ENCODE measurements at regions not wholly inside any gene's neighbourhood (a gene's known extent, or its start where the extent isn't known, plus 50 kb on each side); places are given as distances from the start of the nearest gene placed in this dataset.

DNA sequence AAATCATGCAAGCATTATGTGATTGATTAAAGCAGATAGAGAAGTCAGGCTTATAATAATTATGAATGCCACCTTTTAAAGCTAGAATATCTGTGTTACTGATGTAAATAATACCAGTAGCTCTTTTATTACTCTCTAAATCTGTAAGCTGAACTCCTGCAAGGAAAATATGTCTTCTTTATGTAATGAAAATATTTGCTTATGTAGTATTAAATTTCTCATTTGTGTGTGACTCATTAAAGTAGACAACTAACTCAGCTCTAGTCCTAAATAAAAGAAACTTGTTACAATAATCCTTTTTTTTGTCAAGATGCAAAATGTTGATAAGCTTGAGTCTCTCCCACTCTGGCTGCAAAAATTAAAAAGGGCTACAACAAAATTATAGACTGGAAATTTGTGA is 137.7 kb upstream of the FAT1 start:
- Histone ChIP-seq H3K4me3 (ENCODE audit: extremely low read depth in 1 of 4, insufficient read depth in 2 of 4, low read depth in 3 of 4, low read length in 4 of 4) (no peak overlapping the region), H3K4ac (replicated peaks; ENCODE audit: insufficient read length, low read depth, low read length) (no peak overlapping the region), H2BK12ac (ENCODE audit: low read depth, low read length) (no peak overlapping the region), H4K5ac (ENCODE audit: insufficient read length, low read depth, low read length) (no peak overlapping the region), H3K27ac (ENCODE audit: low read depth, low read length) (no peak overlapping the region), H3K4me1 (replicated peaks in 1 of 4; ENCODE audit: control insufficient read depth in 3 of 4, insufficient read depth in 4 of 4, low read length in 3 of 4) (no peaks in the 10 kb centered on the region), H3K4me2 (ENCODE audit: insufficient read depth in 1 of 2, low read depth in 2 of 2, low read length in 2 of 2) (no peak overlapping the region), H3K27me3 (replicated peaks in 1 of 4; ENCODE audit: control insufficient read depth in 3 of 4, extremely low read depth in 1 of 4, insufficient read depth in 3 of 4, low read length in 3 of 4) (no peaks in the 10 kb centered on the region), H2AFZ (ENCODE audit: low read length) (no peak overlapping the region), H4K91ac (replicated peaks; ENCODE audit: insufficient read length, low read length) (no peak overlapping the region), H3K23me2 (ENCODE audit: low read depth, low read length) (no peaks in the 10 kb centered on the region), H3K9ac (replicated peaks in 1 of 4; ENCODE audit: extremely low read depth in 1 of 4, low read depth in 3 of 4, low read length in 3 of 4) (no peak overlapping the region), H2BK15ac (ENCODE audit: low read length) (no peak overlapping the region), H4K8ac (ENCODE audit: extremely low read depth, insufficient read depth, low read length) (no peak overlapping the region), H3K9me3 (ENCODE audit: insufficient read depth in 2 of 2, low read depth in 1 of 2, low read length in 1 of 2) (no peaks in the 10 kb centered on the region), H2BK5ac (ENCODE audit: low read depth, low read length) (no peak overlapping the region), H3K56ac (replicated peaks; ENCODE audit: insufficient read length, low read depth, low read length) (no peak overlapping the region), H3K18ac (ENCODE audit: extremely low read depth, low read length) (no peak overlapping the region), H3K36me3 (ENCODE audit: control insufficient read depth in 2 of 4, insufficient read depth in 4 of 4, low read length in 3 of 4) (no peaks in the 10 kb centered on the region), H3K23ac (ENCODE audit: insufficient read length) (no peak overlapping the region), H4K20me1 (replicated peaks in 1 of 2; ENCODE audit: control insufficient read depth in 1 of 2, insufficient read depth in 2 of 2, low read length in 2 of 2) (no peaks in the 10 kb centered on the region), H3K79me1 (ENCODE audit: low read depth, low read length) (no peaks in the 10 kb centered on the region), H3K79me2 (ENCODE audit: control insufficient read depth in 1 of 2, insufficient read depth in 2 of 2, low read length in 2 of 2) (no peaks in the 10 kb centered on the region), H2BK120ac (replicated peaks; ENCODE audit: low read depth, low read length) (no peak overlapping the region), H2AK5ac (ENCODE audit: low read depth, low read length) (no peak overlapping the region), H3K14ac (ENCODE audit: insufficient read length) (no peak overlapping the region), H2BK20ac (ENCODE audit: low read length) (no peak overlapping the region)
- CTCF ChIA-PET (ENCODE audit: partially characterized antibody) = interaction anchor here (1.1 kb wide), 1 partner anchor 477 kb away, joined by 3 read pairs; no protein-coding TSS in a partner anchor
- no peak for TF ChIP-seq POLR2A (IDR thresholded peaks at IDR 0.05; ENCODE audit: control extremely low read depth in 1 of 2, low read depth in 2 of 2, low read length in 2 of 2)
- TF ChIP-seq BCL11A (IDR thresholded peaks at IDR 0.05; ENCODE audit: low read depth in 2 of 2, low read length in 2 of 2) = no peak
- no peak for TF ChIP-seq RAD21 (IDR thresholded peaks at IDR 0.05 in 1 of 2, conservative IDR thresholded peaks at IDR 0.05 in 1 of 2; ENCODE audit: low read depth in 2 of 2, low read length in 2 of 2)
- TF ChIP-seq RNF2 (IDR thresholded peaks at IDR 0.05; ENCODE audit: borderline replicate concordance, low read depth, low read length, missing control alignments, poor library complexity, severe bottlenecking) = no peak
- POLR2A ChIA-PET (ENCODE audit: partially characterized antibody) = no interaction called here
- no peak for FAIRE-seq
- DNase-seq (ENCODE audit: low read depth in 1 of 2, low spot score in 2 of 2) = no peak

Measured in H1 (cell line).